ENCODE measurements at regions not wholly inside any gene's neighbourhood (a gene's known extent, or its start where the extent isn't known, plus 50 kb on each side); places are given as distances from the start of the nearest gene placed in this dataset.

DNA sequence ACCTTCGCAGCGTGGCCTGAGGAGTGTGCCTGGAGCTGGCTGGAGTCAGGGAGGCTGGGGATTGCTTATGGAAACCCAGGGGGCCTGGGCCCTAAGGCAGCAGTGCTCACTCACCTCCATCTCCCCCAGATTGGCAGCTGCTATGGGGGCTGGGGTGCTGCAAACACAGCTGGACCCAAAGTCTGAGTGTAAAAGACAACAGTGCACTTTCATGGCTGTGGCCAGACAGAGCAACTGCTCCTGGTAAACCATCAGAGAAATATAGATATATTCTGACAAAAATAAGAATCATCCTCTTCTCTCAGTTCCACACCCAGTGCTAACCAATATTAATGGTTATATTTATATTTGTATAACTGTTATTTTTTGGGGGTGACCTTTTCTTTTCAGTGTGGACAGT lies 123.9 kb downstream of the TENT4A start:
- no peak for FAIRE-seq
- no peak for DNase-seq (ENCODE audit: insufficient read length)
- no peak for TF ChIP-seq POLR2AphosphoS5 (IDR thresholded peaks at IDR 0.05; ENCODE audit: low read depth, low read length)
- TF ChIP-seq POLR2A (IDR thresholded peaks at IDR 0.05; ENCODE audit: low read depth, low read length) = no peak
- TF ChIP-seq TAF1 (IDR thresholded peaks at IDR 0.05; ENCODE audit: borderline replicate concordance, low read depth, low read length) = no peak

DNA sequence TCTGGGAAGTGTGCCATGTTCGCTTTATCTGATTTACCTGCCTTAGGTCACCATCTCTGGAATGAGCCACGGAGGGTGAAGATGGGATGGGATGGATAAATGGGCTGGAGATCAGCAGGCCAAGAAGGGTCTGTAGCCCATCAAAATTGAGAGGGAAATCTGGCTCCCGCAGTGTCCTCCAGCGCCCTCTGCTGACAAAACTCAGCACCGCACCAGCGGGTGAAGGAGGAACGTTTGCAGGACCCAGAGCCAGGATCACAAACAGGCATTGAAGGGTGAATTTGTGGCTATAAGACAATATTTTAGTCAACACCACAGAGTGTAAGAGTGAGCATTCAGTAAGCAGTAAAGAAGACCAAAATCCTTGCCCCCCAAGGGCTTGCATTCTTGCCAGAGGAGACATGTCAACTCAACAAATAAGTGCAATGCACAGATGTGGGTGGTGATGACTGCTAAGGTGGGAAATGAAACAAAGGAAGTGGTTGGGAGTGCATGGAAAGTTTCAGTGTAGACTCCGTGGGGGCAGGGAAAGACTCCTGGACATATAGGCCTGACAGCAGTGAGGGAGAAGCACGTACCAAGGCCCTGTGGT lies 124.4 kb downstream of the TENT4A start:
- FAIRE-seq (peak; percentile 62), DNase-seq (ENCODE audit: insufficient read length) (no peak)
- TF ChIP-seq POLR2AphosphoS5 (IDR thresholded peaks at IDR 0.05; ENCODE audit: low read depth, low read length) (no peak), POLR2A (IDR thresholded peaks at IDR 0.05; ENCODE audit: low read depth, low read length) (no peak), TAF1 (IDR thresholded peaks at IDR 0.05; ENCODE audit: borderline replicate concordance, low read depth, low read length) (no peak)

DNA sequence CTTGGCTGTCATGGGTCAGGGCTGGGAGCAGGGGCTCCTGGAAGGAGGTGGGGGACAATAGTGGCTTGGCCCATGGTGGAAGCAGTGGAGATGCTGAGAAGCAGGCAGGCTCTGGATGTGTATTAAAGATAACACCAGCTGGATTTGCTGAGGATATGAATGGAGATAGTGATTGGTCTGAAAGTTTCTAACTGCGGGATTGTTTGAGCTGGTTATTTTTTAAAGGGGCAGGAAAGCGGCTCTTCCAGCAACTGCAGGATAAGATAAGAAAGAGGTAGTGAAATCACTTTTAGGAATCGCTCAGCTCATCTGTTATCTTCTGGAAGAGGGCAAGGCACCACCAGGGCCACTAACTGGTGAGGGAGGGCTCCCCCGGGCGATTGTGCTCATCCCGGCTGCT lies 125.5 kb downstream of the TENT4A start:
- DNase-seq (ENCODE audit: insufficient read length) (no peak), FAIRE-seq (no peak)
- no peak for TF ChIP-seq POLR2AphosphoS5 (IDR thresholded peaks at IDR 0.05; ENCODE audit: low read depth, low read length)
- no peak for TF ChIP-seq TAF1 (IDR thresholded peaks at IDR 0.05; ENCODE audit: borderline replicate concordance, low read depth, low read length)
- TF ChIP-seq POLR2A (IDR thresholded peaks at IDR 0.05; ENCODE audit: low read depth, low read length) = no peak

DNA sequence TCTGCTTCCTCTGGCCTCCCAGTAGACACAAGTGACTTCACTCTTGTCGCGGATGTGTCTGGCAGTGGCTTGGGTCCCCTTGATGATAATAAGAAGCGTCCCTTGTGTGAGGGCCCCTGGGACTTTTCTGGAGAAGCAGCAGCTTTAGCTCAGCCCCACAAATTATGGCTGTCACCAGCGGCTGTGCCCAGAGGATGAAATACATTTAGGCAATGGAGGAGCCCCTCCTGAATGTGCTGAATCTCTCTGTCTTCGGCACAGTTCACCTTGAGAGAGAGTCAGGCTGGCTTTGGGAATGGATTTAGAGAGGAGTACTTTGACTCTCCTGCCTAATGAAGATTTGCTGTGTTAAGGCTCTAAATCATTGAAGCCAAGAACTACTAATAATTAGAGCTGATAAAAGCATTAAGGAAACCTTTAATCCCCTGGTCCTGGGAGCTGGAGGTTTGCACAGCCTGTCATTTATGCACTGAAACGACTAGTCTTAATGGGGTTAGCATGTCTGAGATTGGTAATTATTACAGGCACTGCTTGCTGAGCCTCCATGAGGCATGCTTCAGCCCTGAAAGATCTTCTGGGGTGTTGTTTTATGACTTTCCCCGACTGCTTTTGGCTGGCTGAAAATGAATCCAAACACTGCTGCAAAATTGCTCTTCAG lies 127.0 kb downstream of the TENT4A start:
- DNase-seq (ENCODE audit: insufficient read length) (no peak), FAIRE-seq (no peak)
- no peak for TF ChIP-seq POLR2A (IDR thresholded peaks at IDR 0.05; ENCODE audit: low read depth, low read length)
- no peak for TF ChIP-seq POLR2AphosphoS5 (IDR thresholded peaks at IDR 0.05; ENCODE audit: low read depth, low read length)
- TF ChIP-seq TAF1 (IDR thresholded peaks at IDR 0.05; ENCODE audit: borderline replicate concordance, low read depth, low read length) = no peak

DNA sequence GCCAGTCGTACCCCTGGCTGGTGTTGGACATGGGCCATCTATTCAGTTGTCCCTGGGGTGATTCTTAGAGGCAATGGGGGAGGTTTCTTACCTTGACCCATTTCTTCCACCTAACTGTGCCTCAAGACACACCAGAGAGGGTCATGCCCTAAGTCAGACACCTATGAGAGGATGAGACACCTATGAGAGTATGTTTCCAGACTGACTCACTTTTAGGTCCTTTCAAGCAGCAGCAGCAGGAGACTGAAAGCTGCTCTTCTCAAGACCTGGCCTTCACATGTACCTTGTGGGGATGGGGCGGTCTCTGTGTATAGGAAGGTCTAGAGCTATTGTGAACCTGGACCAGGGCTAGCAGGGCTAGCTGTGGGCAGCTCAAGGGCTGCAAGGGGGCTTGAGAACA lies 130.1 kb downstream of the TENT4A start:
- no peak for FAIRE-seq
- TF ChIP-seq POLR2AphosphoS5 (IDR thresholded peaks at IDR 0.05; ENCODE audit: low read depth, low read length) (no peak), POLR2A (IDR thresholded peaks at IDR 0.05; ENCODE audit: low read depth, low read length) (no peak), TAF1 (IDR thresholded peaks at IDR 0.05; ENCODE audit: borderline replicate concordance, low read depth, low read length) (no peak)

DNA sequence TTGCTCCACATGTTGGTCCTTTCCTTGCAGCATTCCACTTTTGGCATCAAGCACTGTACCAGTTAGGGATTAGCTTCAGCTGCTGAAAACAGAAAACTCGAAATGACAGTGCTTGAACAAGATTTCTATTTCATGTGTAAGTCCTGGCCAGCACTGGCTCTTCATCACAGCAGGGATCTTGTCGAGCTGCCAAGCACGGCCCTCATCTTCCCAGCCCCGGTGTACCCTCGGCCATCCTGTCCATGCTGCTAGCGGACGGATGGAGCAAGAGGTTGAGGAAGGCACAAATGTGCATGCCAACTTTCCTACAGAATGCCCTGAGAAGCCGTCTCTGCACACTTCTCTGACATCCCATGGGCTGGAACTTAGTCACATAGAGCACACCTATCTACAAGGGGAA lies 130.6 kb downstream of the TENT4A start:
- no peak for TF ChIP-seq TAF1 (IDR thresholded peaks at IDR 0.05; ENCODE audit: borderline replicate concordance, low read depth, low read length)
- no peak for TF ChIP-seq POLR2AphosphoS5 (IDR thresholded peaks at IDR 0.05; ENCODE audit: low read depth, low read length)
- TF ChIP-seq POLR2A (IDR thresholded peaks at IDR 0.05; ENCODE audit: low read depth, low read length) = no peak
- DNase-seq (ENCODE audit: insufficient read length) = no peak
- no peak for FAIRE-seq

More for the DNA sequence above, 130.1 kb downstream of the TENT4A start:
- DNase-seq (ENCODE audit: insufficient read length) = no peak

DNA sequence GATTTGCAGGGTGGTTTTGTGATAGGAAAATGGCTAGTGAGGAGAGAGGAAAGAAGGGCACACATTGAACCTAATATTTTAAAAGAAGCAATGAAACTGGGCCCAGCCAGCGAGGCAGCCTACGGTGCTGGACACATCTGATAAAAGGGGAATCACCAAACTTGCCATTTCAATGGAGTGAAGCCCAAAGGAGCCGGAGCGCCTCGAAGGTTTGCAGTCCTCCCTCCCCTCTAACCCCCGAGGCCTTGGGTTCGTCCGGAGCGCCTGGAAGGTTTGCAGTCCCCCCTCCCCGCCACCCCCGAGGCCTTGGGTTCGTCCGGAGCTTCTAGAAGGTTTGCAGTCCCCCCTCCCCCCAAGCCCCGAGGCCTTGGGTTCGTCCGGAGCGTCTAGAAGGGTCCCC lies 132.6 kb downstream of the TENT4A start:
- no peak for DNase-seq (ENCODE audit: insufficient read length)
- TF ChIP-seq TAF1 (IDR thresholded peaks at IDR 0.05; ENCODE audit: borderline replicate concordance, low read depth, low read length) (no peak), POLR2AphosphoS5 (IDR thresholded peaks at IDR 0.05; ENCODE audit: low read depth, low read length) (no peak), POLR2A (IDR thresholded peaks at IDR 0.05; ENCODE audit: low read depth, low read length) (no peak)
- FAIRE-seq = no peak

DNA sequence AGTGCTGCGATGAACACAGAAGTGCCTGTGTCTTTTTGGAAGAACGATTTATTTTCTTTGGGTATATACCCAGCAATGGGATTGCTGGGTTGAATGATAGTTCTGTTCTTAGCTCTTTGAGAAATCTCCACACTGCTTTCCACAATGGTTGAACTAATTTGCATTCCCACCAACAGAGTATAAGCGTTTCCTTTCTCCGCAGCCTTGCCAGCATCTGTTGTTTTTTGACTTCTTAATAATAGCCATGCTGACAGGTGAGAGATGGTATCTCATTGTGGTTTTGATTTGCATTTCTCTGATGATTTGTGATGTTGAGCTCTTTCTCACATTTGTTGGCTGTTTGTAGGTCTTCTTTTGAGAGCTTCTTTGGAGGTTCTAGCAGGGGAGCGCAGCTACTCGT lies 134.6 kb downstream of the TENT4A start:
- DNase-seq (ENCODE audit: insufficient read length) (no peak), FAIRE-seq (no peak)
- no peak for TF ChIP-seq POLR2AphosphoS5 (IDR thresholded peaks at IDR 0.05; ENCODE audit: low read depth, low read length)

DNA sequence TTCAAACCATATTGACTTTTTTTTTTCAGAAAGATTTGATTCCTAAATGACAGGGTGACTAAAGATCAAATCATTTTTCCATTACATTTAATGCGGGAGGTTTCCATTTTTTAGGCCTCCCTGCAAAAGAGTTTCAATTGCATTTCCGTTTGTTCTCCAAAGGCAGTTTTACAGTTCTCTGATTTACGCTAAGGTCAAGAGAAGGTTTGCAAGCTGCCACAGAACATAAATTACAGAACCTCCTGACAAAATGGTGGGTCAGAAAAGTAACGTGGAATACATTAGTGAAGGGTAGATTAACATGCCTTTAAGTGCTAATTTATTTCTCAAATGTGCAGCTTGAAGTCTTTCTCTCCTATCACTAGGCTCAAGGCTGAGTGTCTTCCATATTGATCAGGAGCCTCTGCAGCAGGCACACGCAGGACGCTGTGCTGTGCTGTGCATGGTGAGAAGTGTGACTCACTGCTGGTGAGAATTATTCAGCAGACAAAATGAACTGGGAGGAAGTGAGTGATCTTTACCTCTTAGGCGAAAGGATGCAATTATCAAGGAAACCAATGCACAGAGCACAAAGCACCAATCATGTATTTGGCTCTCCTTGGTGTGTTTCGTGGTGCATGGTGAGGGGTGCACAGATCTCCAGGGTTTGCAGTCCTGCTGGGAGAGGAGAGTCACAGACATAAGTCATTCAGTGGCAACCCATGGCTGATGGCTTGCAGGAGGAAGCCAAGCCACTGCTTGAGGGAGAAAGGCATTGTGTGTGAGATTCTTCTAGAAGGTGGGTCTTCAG lies 136.3 kb downstream of the TENT4A start:
- no peak for FAIRE-seq
- DNase-seq (ENCODE audit: insufficient read length) = no peak
- no peak for TF ChIP-seq POLR2AphosphoS5 (IDR thresholded peaks at IDR 0.05; ENCODE audit: low read depth, low read length)
- TF ChIP-seq POLR2A (IDR thresholded peaks at IDR 0.05; ENCODE audit: low read depth, low read length) = no peak
- TF ChIP-seq TAF1 (IDR thresholded peaks at IDR 0.05; ENCODE audit: borderline replicate concordance, low read depth, low read length) = no peak

DNA sequence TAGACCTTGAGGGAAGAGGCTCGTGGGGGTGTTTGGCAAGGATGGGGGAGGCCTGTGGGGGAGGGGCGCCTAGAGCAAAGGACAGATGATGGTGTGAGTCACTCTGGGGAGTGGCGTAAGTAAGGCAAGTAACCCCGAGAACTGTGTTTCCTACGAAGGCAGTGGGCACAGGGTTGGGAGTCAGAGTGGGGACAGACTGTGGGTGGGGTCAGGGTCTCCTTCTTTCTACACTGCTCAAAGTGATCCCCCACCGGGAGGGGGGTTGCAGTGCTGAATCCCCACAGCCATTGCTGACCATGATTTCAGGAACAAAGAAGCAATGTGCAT lies 136.8 kb downstream of the TENT4A start:
- FAIRE-seq = no peak
- no peak for DNase-seq (ENCODE audit: insufficient read length)
- no peak for TF ChIP-seq POLR2A (IDR thresholded peaks at IDR 0.05; ENCODE audit: low read depth, low read length)
- no peak for TF ChIP-seq TAF1 (IDR thresholded peaks at IDR 0.05; ENCODE audit: borderline replicate concordance, low read depth, low read length)
- TF ChIP-seq POLR2AphosphoS5 (IDR thresholded peaks at IDR 0.05; ENCODE audit: low read depth, low read length) = no peak

DNA sequence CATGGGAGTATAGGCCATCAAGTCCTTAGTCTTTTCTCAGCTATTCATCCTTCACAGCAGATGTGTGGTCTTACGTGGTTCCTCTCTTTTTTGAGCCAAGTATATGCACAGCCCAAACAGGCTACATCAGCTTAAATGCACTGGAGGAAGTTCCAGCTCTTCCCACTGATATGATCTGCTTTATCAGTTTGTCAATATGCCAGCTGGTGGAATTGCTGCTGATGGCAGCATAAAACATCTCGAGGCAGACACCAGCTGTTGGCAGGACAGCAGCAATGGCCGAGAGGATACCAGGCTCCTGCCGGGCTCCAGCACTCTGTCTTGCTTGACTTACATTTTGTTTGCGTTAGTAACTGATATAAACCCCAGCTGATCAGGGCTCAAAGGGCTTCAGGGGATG lies 143.4 kb downstream of the TENT4A start:
- no peak for DNase-seq (ENCODE audit: insufficient read length)
- FAIRE-seq = no peak

DNA sequence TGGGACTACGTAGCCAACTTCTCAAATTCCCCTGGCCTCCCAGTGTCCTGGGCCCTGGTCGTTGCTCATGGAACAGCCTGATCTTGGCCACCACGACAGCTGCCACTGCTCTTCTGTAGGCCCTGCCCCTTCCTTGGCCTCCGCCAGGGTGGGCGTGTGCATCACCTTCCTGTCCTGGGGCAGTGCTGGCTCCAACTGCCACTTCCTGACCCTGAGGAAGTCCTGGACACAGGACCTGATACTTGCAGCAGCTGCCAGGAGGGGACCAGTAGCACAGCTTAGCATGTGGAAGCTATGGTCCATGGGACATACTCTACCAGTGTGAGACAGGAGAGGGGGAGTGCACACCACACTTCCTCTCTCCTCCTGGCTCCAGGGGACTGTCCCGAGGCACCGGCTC lies 145.2 kb downstream of the TENT4A start:
- DNase-seq (ENCODE audit: insufficient read length) (no peak), FAIRE-seq (no peak)
- no peak for TF ChIP-seq TAF1 (IDR thresholded peaks at IDR 0.05; ENCODE audit: borderline replicate concordance, low read depth, low read length)
- no peak for TF ChIP-seq POLR2A (IDR thresholded peaks at IDR 0.05; ENCODE audit: low read depth, low read length)

More for the DNA sequence above, 143.4 kb downstream of the TENT4A start:
- TF ChIP-seq POLR2A (IDR thresholded peaks at IDR 0.05; ENCODE audit: low read depth, low read length) = no peak
- TF ChIP-seq POLR2AphosphoS5 (IDR thresholded peaks at IDR 0.05; ENCODE audit: low read depth, low read length) = no peak
- no peak for TF ChIP-seq TAF1 (IDR thresholded peaks at IDR 0.05; ENCODE audit: borderline replicate concordance, low read depth, low read length)

All from GM12892 (cell line).